ENCODE measurements at regions not wholly inside any gene's neighbourhood (a gene's known extent, or its start where the extent isn't known, plus 50 kb on each side); places are given as distances from the start of the nearest gene placed in this dataset.

DNA sequence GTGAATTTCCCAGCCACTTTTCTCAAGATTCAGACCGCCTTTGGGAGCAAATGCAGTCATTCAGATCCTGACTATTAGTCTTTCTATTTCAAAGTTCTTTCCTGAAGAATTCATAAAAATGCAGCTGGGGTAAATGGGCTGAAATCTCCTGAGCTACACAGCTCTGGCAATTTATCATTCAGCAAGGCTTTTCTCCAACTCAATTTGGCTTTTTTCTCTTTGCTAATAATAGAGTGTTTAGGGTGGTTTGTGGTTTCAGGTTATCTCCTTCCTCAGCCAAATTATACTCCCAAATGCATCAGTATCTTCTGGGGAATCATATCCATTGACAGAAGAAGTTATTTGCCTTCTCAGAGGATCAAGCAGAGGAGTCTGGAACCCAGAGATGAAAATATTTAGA, 282.4 kb upstream of the SLC14A2 start:
- no peaks in the 10 kb centered on the region for H3K9me3 ChIP-seq
- no peak overlapping the region for H3K4me3 ChIP-seq
- intact Hi-C loops (cut with DNase I; ENCODE audit: low total_unique reads), result no loop called here
- H3K27me3 ChIP-seq, result no peaks in the 10 kb centered on the region
- peaks cover 60 to 71% of the 10 kb centered on the region in 2 donors for H3K4me1 ChIP-seq
- no peak for DNase-seq
- no peaks in the 10 kb centered on the region for H3K36me3 ChIP-seq
- no peak for ATAC-seq
- TF ChIP-seq, protein P1, sequence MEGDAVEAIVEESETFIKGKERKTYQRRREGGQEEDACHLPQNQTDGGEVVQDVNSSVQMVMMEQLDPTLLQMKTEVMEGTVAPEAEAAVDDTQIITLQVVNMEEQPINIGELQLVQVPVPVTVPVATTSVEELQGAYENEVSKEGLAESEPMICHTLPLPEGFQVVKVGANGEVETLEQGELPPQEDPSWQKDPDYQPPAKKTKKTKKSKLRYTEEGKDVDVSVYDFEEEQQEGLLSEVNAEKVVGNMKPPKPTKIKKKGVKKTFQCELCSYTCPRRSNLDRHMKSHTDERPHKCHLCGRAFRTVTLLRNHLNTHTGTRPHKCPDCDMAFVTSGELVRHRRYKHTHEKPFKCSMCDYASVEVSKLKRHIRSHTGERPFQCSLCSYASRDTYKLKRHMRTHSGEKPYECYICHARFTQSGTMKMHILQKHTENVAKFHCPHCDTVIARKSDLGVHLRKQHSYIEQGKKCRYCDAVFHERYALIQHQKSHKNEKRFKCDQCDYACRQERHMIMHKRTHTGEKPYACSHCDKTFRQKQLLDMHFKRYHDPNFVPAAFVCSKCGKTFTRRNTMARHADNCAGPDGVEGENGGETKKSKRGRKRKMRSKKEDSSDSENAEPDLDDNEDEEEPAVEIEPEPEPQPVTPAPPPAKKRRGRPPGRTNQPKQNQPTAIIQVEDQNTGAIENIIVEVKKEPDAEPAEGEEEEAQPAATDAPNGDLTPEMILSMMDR (IDR thresholded peaks at IDR 0.05 in 4 of 5, conservative IDR thresholded peaks at IDR 0.05 in 1 of 5), result no peak
- TF ChIP-seq POLR2A (IDR thresholded peaks at IDR 0.05), result no peak
- in situ Hi-C loops (cut with MboI; ENCODE audit: low sequenced_read_pairs in 4 of 4), result no loop called here
- peak overlapping the region; percentile 58 to 92 (median 90) for H3K27ac ChIP-seq

DNA sequence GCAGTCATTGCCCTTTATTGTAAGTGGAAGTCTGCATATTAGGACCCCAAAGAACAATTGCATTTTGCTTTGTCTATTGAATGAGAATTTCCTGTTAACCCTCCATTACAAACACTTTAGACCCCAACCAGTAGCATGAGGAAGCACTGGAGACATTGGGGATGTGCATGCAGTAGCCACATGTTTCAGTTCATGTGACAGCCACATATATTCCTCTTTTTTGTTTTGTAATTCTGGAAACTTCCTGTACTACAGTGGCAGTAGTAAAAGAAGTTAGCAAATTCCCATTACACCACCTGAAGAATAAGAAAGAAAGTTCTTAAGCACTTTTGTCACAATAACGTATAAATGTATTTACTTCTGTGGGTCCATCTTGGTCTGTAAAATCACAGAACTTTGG, 281.1 kb upstream of the SLC14A2 start:
- no peak overlapping the region for H3K4me3 ChIP-seq
- H3K27me3 ChIP-seq, result no peaks in the 10 kb centered on the region
- H3K27ac ChIP-seq, result peak overlapping the region in 1 of 4 donors; percentile 90
- no peak for TF ChIP-seq POLR2A (IDR thresholded peaks at IDR 0.05)
- TF ChIP-seq, protein P1 (IDR thresholded peaks at IDR 0.05 in 4 of 5, conservative IDR thresholded peaks at IDR 0.05 in 1 of 5), result no peak
- ATAC-seq (no peak), DNase-seq (no peak)
- intact Hi-C loops (cut with DNase I; ENCODE audit: low total_unique reads) (no loop called here), in situ Hi-C loops (cut with MboI; ENCODE audit: low sequenced_read_pairs in 4 of 4) (no loop called here)
- no peaks in the 10 kb centered on the region for H3K9me3 ChIP-seq
- H3K36me3 ChIP-seq, result no peaks in the 10 kb centered on the region
- peaks cover 50 to 62% of the 10 kb centered on the region in 2 donors for H3K4me1 ChIP-seq

DNA sequence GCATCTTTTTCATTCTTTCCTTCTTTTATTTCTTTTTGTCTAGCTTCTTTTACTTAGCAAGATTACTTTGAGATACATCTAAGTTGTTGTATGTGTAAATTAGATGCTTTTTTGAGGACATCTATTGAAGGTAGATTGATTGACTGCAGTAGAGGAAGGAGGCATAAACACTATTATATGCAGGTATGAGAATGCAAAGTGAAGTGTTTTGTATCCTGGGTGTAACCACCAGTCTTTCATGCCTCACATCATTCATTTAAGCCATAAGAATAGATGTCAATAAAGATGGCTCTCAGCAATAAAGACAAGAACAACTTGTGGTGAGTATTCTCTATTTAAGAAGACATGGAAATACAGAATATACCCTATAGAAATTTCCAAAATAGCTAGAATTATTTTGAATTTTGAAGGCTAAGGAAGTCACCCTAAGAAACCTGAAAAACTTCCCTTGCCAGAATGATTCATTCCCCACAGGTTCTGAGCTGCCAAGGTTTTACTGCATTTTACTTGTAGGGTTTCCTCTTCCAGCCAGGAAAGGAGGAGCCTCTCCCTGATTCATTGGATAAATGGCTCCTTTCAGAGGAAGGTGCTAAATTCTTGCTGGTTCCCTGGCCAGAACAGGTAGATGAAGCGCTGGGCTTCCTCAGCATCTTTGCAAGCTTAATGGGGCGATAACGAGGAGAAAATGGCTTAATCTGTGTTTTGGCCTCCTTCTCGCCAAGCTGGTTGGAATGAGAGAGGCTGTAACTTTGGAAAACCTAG, 279.8 kb upstream of the SLC14A2 start:
- H3K4me3 ChIP-seq, result no peak overlapping the region

DNA sequence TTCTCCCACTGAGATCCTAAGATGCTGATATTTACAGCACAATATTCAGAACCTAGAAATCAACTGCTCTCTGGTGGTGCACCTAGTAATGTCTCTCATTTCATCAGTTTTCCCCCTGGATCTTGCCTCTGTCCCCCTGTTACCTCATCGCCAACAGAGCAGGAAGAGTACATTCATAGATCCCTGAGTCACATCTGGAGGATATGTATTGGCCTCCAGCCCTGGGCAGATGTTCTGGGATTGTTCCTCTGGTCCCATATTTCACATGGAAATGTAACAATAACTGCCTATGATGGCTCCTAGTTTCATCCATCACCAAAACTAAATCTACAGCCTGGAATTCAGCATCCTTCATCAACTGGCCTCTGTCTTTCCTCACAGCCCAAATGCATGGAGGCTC, 278.8 kb upstream of the SLC14A2 start:
- no peak for ATAC-seq
- Histone ChIP-seq H3K27ac (no peak overlapping the region), H3K27me3 (no peaks in the 10 kb centered on the region), H3K4me3 (no peak overlapping the region), H3K4me1 (peaks cover 31 to 44% of the 10 kb centered on the region in 2 donors), H3K36me3 (no peaks in the 10 kb centered on the region), H3K9me3 (no peaks in the 10 kb centered on the region)
- DNase-seq, result no peak
- intact Hi-C loops (cut with DNase I; ENCODE audit: low total_unique reads), result no loop called here
- in situ Hi-C loops (cut with MboI; ENCODE audit: low sequenced_read_pairs in 4 of 4), result no loop called here
- TF ChIP-seq POLR2A (IDR thresholded peaks at IDR 0.05), result no peak
- TF ChIP-seq, protein P1 (IDR thresholded peaks at IDR 0.05 in 4 of 5, conservative IDR thresholded peaks at IDR 0.05 in 1 of 5), result no peak

More for the DNA sequence above, 279.8 kb upstream of the SLC14A2 start:
- intact Hi-C loops (cut with DNase I; ENCODE audit: low total_unique reads), result no loop called here
- H3K27ac ChIP-seq, result peak overlapping the region in 1 of 4 donors; percentile 2
- TF ChIP-seq, protein P1 (IDR thresholded peaks at IDR 0.05 in 4 of 5, conservative IDR thresholded peaks at IDR 0.05 in 1 of 5), result no peak
- no peak for TF ChIP-seq POLR2A (IDR thresholded peaks at IDR 0.05)
- no peaks in the 10 kb centered on the region for H3K9me3 ChIP-seq
- ATAC-seq (peak; percentile 43 to 51), DNase-seq (no peak)
- peaks cover 37 to 50% of the 10 kb centered on the region in 2 donors for H3K4me1 ChIP-seq
- in situ Hi-C loops (cut with MboI; ENCODE audit: low sequenced_read_pairs in 4 of 4), result no loop called here
- no peaks in the 10 kb centered on the region for H3K27me3 ChIP-seq
- no peaks in the 10 kb centered on the region for H3K36me3 ChIP-seq
